ENCODE measurements at regions not wholly inside any gene's neighbourhood (a gene's known extent, or its start where the extent isn't known, plus 50 kb on each side); places are given as distances from the start of the nearest gene placed in this dataset.

DNA sequence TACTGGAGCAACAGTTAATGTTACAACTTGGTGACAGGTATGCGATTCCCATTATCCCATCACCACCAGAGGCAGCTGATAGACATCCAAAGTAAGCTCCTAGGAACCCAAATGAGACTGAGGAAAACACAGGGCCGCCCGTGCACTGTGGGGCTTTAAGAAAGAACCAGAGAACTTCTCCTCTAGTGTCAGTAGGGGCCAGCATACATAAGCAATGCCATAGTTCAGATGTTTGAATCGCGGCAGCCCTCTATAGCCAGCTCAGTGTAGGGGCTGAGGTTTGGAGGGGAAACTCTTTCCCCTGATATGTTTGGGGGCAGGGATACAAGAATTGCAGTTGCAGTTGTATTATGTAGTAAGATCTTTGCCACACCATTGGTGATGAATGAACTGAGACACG is 593.3 kb upstream of the NCAM2 start:
- TF ChIP-seq CTCF (IDR thresholded peaks at IDR 0.05; ENCODE audit: low read depth, low read length) (no peak), POLR2A (IDR thresholded peaks at IDR 0.05; ENCODE audit: extremely low read depth, insufficient read length) (no peak), MYC (IDR thresholded peaks at IDR 0.05; ENCODE audit: low read depth, low read length) (no peak)
- TF ChIP-seq, protein P1, sequence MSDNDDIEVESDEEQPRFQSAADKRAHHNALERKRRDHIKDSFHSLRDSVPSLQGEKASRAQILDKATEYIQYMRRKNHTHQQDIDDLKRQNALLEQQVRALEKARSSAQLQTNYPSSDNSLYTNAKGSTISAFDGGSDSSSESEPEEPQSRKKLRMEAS (IDR thresholded peaks at IDR 0.05; ENCODE audit: low read depth, low read length): no peak
